ENCODE measurements at regions not wholly inside any gene's neighbourhood (a gene's known extent, or its start where the extent isn't known, plus 50 kb on each side); places are given as distances from the start of the nearest gene placed in this dataset.
"Not testable (repeated sequence)": the region's sequence is repeated elsewhere in the genome, so short reads cannot be mapped to it uniquely, and the experiment has no call there.

DNA sequence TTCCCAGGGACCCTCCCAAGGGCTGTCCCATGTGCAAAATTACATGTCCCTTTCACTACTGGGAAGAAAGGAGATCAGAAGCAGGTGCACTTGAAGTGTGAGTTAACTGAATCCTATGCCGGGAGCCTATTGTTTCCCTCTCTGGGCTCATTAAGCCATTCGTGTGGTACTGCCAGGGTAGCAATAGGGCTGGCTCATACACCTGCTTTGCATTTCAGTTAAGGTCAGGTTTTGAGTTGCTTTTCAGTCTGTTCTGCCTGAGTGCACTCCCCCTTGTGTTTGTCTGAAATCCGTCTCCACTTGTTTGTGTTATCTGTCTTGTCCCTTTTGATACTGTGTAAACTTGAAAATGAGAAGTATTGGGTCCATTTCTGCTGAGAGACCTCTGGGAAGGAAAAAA, 1232.6 kb upstream of the NRXN1 start:
- H3K27ac Mint-ChIP-seq: no peak overlapping the region

DNA sequence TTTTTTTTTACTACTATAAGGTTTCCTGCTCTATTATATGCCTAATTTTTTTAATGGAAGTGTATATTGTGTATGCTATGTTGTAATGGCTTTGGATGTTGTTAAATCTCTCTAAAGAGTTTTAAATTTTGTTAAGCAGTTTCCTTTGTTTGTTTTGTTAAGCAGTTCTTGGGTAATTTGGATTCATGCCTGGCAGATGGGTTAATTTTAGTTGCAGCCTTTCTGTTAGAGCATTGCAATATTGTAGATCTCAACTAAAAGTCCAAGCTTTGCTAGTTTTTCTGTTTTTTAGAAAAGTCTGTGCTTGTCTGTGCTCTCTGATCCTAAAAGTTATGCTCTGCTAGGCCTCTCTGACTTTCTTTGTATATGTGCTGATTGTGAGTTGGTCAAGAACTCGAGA, 1229.0 kb upstream of the NRXN1 start:
- Mint-ChIP-seq H3K27ac (no peak overlapping the region), H3K9me3 (peaks cover 5% of the 10 kb centered on the region), H3K4me3 (no peak overlapping the region), H3K36me3 (ENCODE audit: low read depth) (no peaks in the 10 kb centered on the region), H3K27me3 (ENCODE audit: low read depth) (no peaks in the 10 kb centered on the region), H3K4me1 (ENCODE audit: low read depth) (no peaks in the 10 kb centered on the region)

More for the DNA sequence above, 1232.6 kb upstream of the NRXN1 start:
- Mint-ChIP-seq H3K27me3 (ENCODE audit: low read depth) (no peaks in the 10 kb centered on the region), H3K4me3 (no peak overlapping the region), H3K36me3 (ENCODE audit: low read depth) (no peaks in the 10 kb centered on the region), H3K9me3 (peaks cover 11% of the 10 kb centered on the region), H3K4me1 (ENCODE audit: low read depth) (no peaks in the 10 kb centered on the region)

DNA sequence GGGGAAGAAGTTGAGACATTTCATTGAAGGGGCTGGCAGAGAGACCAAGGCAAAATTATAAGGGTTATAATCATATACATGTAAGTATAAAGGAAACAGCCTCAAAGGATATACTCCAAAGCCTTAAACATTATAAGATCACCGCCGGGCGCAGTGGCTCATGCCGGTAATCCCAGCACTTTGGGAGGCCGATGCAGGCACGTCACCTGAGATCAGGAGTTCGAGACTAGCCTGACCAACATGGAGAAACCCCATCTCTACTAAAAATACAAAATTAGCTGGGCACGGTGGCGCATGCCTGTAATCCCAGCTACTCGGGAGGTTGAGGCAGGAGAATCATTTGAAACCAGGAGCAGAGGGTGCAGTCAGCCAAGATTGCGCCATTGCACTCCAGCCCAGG, 1227.0 kb upstream of the NRXN1 start:
- not testable (repeated sequence) for H3K27me3 Mint-ChIP-seq (ENCODE audit: low read depth); H3K4me3 Mint-ChIP-seq; H3K36me3 Mint-ChIP-seq (ENCODE audit: low read depth); H3K9me3 Mint-ChIP-seq; H3K4me1 Mint-ChIP-seq (ENCODE audit: low read depth); H3K27ac Mint-ChIP-seq

DNA sequence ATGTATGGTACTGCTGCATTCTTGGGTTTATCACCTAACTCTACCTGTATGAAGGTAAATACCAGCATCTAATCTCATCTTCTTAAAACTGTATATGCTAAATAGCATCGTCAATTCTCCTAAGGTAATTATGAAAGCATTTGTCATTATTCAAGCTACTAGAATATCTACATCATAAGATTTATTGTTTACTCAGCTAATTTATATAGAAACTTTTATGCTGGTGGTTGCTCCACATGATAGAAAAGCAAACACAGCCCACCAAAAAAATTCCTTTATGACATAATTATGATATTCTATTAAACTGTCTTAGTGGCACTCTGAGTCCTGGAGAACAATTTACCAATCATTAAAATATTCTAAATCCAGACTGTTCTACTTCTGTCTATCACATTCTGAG, 1226.1 kb upstream of the NRXN1 start:
- Mint-ChIP-seq H3K4me1 (ENCODE audit: low read depth) (no peaks in the 10 kb centered on the region), H3K9me3 (no peaks in the 10 kb centered on the region), H3K36me3 (ENCODE audit: low read depth) (no peaks in the 10 kb centered on the region), H3K27ac (no peak overlapping the region), H3K27me3 (ENCODE audit: low read depth) (no peaks in the 10 kb centered on the region), H3K4me3 (no peak overlapping the region)

DNA sequence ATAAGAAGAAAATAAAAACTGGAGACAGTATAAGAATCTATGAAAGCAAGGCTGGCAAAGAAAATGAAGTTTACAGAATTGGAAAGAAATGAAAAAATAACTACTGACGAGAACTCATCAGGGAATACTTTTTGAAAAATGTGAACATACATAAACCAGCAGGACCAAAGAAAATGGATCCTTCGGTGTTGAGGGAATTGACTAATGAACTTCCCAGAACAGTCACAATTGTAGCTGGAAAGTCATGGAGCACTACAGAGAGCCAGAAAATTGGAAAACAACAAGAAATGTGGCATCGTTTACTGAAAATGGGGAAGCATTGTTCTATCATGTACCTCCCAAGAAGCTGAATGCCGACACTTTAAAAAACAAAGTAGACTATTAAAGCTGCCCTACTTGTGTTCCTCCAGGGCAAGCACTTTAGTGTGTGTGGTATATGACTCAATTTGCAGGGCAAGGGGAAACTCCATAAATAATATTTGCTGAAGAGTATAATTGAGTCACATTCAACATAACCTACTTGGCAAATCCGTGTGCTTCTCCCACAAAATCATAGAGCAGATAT, 1221.6 kb upstream of the NRXN1 start:
- Mint-ChIP-seq H3K27me3 (ENCODE audit: low read depth) (no peaks in the 10 kb centered on the region), H3K9me3 (peaks cover 4% of the 10 kb centered on the region), H3K27ac (no peak overlapping the region), H3K4me1 (ENCODE audit: low read depth) (no peaks in the 10 kb centered on the region), H3K4me3 (no peak overlapping the region), H3K36me3 (ENCODE audit: low read depth) (no peaks in the 10 kb centered on the region)

DNA sequence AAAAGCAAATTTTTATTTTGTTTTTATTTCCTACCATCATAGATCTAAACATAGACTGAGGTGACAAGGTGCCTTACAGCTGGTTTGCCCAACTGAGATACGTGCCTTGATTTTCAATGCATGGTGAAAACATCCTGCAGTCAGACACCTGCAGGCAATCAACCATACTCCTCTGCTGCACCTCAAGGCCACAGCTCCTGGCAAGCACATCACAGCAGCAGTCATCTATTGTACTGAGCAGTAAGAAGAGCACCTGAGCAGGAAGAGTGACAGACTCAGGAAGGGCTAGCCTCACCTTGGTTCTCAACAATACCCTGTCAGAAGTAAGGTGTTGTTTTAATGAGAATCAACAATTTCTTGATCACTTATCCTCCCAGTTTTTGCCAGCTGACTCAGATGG, 1206.8 kb upstream of the NRXN1 start:
- Mint-ChIP-seq H3K36me3 (ENCODE audit: low read depth) (no peaks in the 10 kb centered on the region), H3K9me3 (peaks cover 16% of the 10 kb centered on the region), H3K27me3 (ENCODE audit: low read depth) (no peaks in the 10 kb centered on the region), H3K4me3 (no peak overlapping the region), H3K4me1 (ENCODE audit: low read depth) (no peaks in the 10 kb centered on the region), H3K27ac (no peak overlapping the region)

DNA sequence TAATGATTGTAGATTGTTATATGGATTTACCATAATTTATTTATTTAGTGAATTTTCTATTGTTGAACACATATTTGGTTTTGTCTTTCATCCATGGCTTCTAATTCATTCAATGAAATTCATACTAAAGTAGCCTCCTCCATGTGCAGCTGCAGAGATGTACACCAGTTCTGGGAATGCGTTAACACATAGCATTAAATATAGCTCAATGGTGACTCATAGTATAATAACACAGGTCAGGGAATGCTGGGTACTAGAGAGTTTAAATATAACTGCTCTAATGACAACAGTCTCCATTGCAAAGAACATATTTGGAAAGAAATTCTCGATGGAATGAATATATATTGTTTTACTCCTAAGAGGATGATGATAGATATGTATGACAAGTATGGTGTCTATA, 1190.2 kb upstream of the NRXN1 start:
- Mint-ChIP-seq H3K9me3 (peaks cover 8% of the 10 kb centered on the region), H3K27me3 (ENCODE audit: low read depth) (no peaks in the 10 kb centered on the region), H3K4me1 (ENCODE audit: low read depth) (no peaks in the 10 kb centered on the region), H3K4me3 (no peak overlapping the region), H3K36me3 (ENCODE audit: low read depth) (no peaks in the 10 kb centered on the region), H3K27ac (no peak overlapping the region)

DNA sequence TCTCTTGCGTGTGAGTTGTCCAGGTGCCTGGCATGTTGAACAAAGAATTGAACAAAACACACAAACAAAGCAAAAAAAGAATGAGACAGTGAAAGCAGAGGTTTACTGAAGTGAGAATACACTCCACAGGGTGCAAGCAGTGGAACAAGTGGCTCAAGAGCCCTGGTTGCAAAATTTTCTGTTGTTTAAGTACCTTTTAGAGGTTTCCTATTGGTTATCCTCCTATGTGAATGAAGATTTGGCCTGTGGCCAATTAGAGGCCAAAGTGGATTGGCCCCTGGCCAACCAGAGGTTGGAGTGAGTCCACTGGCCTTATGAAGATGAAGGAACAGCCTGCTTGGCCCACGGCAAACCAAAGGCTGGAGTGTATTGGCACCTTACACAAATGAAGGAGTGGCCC, 1188.5 kb upstream of the NRXN1 start:
- no peaks in the 10 kb centered on the region for H3K36me3 Mint-ChIP-seq (ENCODE audit: low read depth)
- peaks cover 4% of the 10 kb centered on the region for H3K9me3 Mint-ChIP-seq
- H3K4me1 Mint-ChIP-seq (ENCODE audit: low read depth): no peaks in the 10 kb centered on the region
- no peaks in the 10 kb centered on the region for H3K27me3 Mint-ChIP-seq (ENCODE audit: low read depth)
- H3K27ac Mint-ChIP-seq: no peak overlapping the region
- H3K4me3 Mint-ChIP-seq: no peak overlapping the region

DNA sequence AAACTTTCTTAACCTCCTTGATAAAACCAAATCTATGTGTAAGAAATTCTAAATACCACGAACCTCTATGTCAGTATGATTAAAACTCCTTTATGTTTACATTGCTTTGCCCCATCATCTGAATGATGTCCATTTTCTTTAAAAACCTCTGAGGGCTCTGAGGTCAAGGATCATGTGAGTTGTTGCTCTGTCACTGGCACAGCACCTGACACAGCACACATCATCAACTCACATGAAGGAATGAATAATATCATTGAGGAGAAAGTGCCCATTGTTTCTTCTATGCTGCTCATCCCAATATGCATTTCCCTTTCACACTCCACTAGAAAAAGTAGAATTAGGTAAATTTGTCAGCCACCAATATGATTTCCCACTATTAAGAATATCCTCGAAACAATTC, 1178.7 kb upstream of the NRXN1 start:
- H3K36me3 Mint-ChIP-seq (ENCODE audit: low read depth): no peaks in the 10 kb centered on the region
- no peaks in the 10 kb centered on the region for H3K27me3 Mint-ChIP-seq (ENCODE audit: low read depth)
- no peak overlapping the region for H3K27ac Mint-ChIP-seq
- no peaks in the 10 kb centered on the region for H3K9me3 Mint-ChIP-seq
- no peak overlapping the region for H3K4me3 Mint-ChIP-seq
- no peaks in the 10 kb centered on the region for H3K4me1 Mint-ChIP-seq (ENCODE audit: low read depth)

DNA sequence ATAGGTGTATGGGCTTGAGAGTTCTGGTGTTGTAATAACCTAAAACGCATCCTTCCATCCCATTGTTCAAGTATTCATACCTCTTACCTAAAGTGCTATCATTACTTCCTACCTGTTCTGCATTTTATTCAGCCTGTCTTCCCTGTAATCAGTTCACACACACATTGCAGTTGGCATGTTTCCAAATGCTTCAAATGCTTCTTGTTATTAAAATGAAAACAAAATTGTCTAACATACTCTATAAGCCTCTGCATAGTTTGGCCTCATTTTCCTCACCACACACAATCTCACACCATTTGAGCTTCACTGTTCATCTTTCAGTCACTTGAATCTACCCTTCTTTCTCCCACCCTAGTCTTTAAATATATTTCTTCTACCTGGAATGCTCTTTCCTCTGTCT, 1178.2 kb upstream of the NRXN1 start:
- no peaks in the 10 kb centered on the region for H3K4me1 Mint-ChIP-seq (ENCODE audit: low read depth)
- H3K4me3 Mint-ChIP-seq: no peak overlapping the region
- H3K27ac Mint-ChIP-seq: no peak overlapping the region

DNA sequence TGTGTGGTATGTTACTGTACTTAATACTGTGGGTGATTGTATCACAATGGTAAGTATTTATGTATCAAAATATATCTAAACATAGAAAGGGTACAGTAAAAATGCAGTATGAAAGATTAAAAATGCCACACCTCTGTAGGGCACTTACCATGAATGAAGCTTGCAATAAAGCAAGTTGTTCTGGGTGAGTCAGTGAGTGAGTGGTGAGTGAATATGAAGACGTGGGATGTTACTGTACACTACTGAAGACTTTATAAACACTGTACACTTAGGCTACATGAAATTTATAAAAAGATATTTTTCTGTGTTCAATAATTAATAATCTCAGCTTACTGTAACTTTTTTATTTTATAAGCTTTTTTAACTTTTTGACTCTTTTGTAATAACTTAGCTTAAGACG, 1162.4 kb upstream of the NRXN1 start:
- Mint-ChIP-seq H3K27ac (no peak overlapping the region), H3K36me3 (ENCODE audit: low read depth) (no peaks in the 10 kb centered on the region), H3K4me3 (no peak overlapping the region), H3K9me3 (peaks cover 18% of the 10 kb centered on the region), H3K27me3 (ENCODE audit: low read depth) (no peaks in the 10 kb centered on the region), H3K4me1 (ENCODE audit: low read depth) (no peaks in the 10 kb centered on the region)

More for the DNA sequence above, 1178.2 kb upstream of the NRXN1 start:
- Mint-ChIP-seq H3K27me3 (ENCODE audit: low read depth) (no peaks in the 10 kb centered on the region), H3K36me3 (ENCODE audit: low read depth) (no peaks in the 10 kb centered on the region), H3K9me3 (no peaks in the 10 kb centered on the region)

DNA sequence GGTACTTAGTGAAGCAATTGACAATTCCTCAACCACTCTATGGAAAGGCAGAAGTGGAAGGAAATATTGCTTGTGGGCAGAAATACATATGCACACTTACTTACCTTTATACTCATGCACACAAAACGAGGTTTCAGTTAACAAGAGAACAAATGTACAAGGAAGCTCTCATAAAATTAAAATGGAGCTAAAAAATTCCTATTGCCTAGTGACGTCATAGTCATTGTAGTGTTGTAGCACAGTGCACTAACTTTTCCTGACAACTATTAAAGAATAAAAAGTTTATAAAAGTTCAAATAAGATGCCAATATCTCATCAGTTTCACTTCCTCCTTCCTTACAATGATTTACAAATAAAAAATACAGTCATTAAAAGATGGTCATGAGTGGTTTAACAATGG, 1161.9 kb upstream of the NRXN1 start:
- Mint-ChIP-seq H3K27ac (no peak overlapping the region), H3K27me3 (ENCODE audit: low read depth) (no peaks in the 10 kb centered on the region), H3K9me3 (peaks cover 18% of the 10 kb centered on the region), H3K4me3 (no peak overlapping the region), H3K36me3 (ENCODE audit: low read depth) (no peaks in the 10 kb centered on the region), H3K4me1 (ENCODE audit: low read depth) (no peaks in the 10 kb centered on the region)

DNA sequence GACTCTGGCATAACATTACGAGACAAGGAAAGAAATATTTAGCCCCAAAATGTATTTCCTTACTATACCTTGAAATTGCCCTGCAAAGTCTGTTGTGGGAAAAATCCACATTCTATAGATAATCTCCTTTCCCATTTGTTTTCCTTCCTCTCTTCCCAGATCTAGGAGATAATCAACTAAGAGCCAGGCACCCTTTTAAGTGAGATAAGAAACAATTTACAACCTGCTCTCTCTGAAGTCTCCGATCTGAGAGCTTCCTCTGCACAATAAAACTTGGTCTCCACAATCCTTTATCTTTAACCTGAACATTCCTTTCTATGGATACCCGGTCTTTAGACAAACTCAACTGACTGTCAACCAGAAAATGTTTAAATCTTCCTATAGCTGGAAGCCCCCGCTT, 1160.7 kb upstream of the NRXN1 start:
- H3K4me3 Mint-ChIP-seq: no peak overlapping the region

DNA sequence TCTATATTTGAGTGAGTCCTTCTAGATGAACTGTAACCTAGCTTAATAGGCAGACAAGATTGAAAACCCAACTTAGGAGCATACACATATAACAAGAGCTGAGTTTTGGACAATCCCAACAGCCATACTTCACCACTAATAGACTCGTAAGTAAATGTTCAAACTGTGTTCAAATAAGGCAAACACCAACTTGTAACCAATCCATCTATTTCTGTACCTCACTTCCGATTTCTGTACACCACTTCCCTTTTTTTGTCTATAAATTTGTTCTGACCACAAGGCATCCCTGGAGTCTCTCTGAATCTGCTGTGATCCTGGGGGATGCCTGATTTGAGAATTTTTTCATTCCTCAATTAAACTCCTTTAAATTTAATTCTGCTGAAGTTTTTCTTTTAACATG, 1149.1 kb upstream of the NRXN1 start:
- no peaks in the 10 kb centered on the region for H3K36me3 Mint-ChIP-seq (ENCODE audit: low read depth)
- no peaks in the 10 kb centered on the region for H3K27me3 Mint-ChIP-seq (ENCODE audit: low read depth)
- no peaks in the 10 kb centered on the region for H3K4me1 Mint-ChIP-seq (ENCODE audit: low read depth)
- H3K4me3 Mint-ChIP-seq: no peak overlapping the region
- H3K9me3 Mint-ChIP-seq: peaks cover 12% of the 10 kb centered on the region
- no peak overlapping the region for H3K27ac Mint-ChIP-seq

More for the DNA sequence above, 1160.7 kb upstream of the NRXN1 start:
- Mint-ChIP-seq H3K9me3 (peaks cover 18% of the 10 kb centered on the region), H3K36me3 (ENCODE audit: low read depth) (no peaks in the 10 kb centered on the region), H3K27ac (no peak overlapping the region), H3K27me3 (ENCODE audit: low read depth) (no peaks in the 10 kb centered on the region), H3K4me1 (ENCODE audit: low read depth) (no peaks in the 10 kb centered on the region)

DNA sequence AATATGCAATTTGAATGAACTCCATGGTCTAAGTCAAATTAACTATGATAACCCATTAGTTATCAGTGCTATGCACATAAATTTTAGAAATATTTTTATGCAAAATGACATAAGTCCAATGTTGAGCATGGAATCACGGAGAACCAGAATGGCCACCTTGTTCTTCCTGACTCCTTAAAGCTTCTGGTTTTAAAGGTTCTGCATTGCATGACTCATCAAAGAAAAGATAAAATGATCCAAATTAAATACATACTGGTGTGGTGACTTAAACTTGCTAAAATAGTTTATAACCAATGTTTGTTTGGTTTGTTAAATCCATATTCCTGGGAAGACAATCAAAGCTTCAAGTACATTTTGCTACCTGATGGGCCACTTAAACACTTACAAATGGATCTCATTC, 1146.9 kb upstream of the NRXN1 start:
- H3K27ac Mint-ChIP-seq: no peak overlapping the region
- H3K4me3 Mint-ChIP-seq: no peak overlapping the region

DNA sequence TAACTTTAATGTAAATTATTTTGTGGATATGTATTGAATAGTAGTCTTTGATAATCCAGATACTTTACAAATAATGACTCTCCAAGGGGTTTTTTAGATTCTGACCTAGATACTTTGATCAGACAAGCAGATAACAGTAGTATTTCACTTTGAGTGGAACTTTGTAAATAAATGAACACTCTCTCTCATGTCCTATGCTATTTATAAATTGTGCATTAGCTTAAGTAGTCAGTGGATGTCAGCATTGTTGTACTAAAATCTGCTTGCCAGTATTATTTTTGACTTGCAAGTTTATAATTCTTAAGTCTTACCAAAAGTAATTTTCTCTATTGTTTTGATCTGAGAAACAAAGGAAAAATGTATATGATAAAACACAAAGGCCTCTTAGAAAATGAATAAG, 1113.1 kb upstream of the NRXN1 start:
- Mint-ChIP-seq H3K27me3 (ENCODE audit: low read depth) (no peaks in the 10 kb centered on the region), H3K27ac (no peak overlapping the region), H3K4me1 (ENCODE audit: low read depth) (no peaks in the 10 kb centered on the region), H3K36me3 (ENCODE audit: low read depth) (no peaks in the 10 kb centered on the region), H3K9me3 (no peaks in the 10 kb centered on the region), H3K4me3 (no peak overlapping the region)

More for the DNA sequence above, 1146.9 kb upstream of the NRXN1 start:
- Mint-ChIP-seq H3K36me3 (ENCODE audit: low read depth) (no peaks in the 10 kb centered on the region), H3K9me3 (peaks cover 19% of the 10 kb centered on the region), H3K27me3 (ENCODE audit: low read depth) (no peaks in the 10 kb centered on the region), H3K4me1 (ENCODE audit: low read depth) (no peaks in the 10 kb centered on the region)

All from T-helper 1 cell treated with Interleukin-12 subunit alpha and Interleukin-12 subunit beta and Interleukin-4 antibody, amounts not matched to agents 30 μg/mL and 1 μg/mL, for 36 hours (primary cell).